ENCODE measurements at regions not wholly inside any gene's neighbourhood (a gene's known extent, or its start where the extent isn't known, plus 50 kb on each side); places are given as distances from the start of the nearest gene placed in this dataset.

GRCh38 chr3:28590216-28590615, 241.6 kb upstream of the AZI2 start:
- TF ChIP-seq EZH2phosphoT487 (conservative IDR thresholded peaks at IDR 0.05; ENCODE audit: low read length) (no peak), CTCF (IDR thresholded peaks at IDR 0.05; ENCODE audit: insufficient read depth, low read length, poor library complexity, severe bottlenecking) (no peak)
